ENCODE measurements at regions not wholly inside any gene's neighbourhood (a gene's known extent, or its start where the extent isn't known, plus 50 kb on each side); places are given as distances from the start of the nearest gene placed in this dataset.

DNA sequence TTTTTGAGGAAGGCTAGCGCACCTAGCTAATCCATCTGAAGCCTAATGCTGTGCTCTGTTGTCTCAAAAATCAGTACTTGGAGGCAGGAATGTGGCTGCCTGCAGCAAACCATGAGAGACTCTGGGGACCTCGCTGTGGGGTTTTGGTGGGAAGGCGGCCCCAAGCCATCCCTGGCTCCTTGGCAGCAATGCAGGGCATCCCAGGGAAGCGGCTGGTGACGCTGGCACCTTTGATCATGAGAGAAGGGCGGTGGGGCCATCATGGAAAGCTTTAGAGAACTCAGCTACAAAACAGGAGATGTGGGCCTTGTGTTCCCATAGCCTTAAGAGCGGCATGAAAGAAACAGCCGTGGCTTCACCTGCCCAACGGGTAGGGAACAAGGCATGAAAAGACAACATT lies 101.1 kb upstream of the SFSWAP start:
- DNase-seq (ENCODE audit: extremely low spot score, insufficient read length, low read depth): no peak
- no peak for FAIRE-seq

- no peak for FAIRE-seq
- no peak for DNase-seq (ENCODE audit: extremely low spot score, insufficient read length, low read depth)
Measured at GRCh38 chr12:131610181-131610580, 100.7 kb upstream of the SFSWAP start.

DNA sequence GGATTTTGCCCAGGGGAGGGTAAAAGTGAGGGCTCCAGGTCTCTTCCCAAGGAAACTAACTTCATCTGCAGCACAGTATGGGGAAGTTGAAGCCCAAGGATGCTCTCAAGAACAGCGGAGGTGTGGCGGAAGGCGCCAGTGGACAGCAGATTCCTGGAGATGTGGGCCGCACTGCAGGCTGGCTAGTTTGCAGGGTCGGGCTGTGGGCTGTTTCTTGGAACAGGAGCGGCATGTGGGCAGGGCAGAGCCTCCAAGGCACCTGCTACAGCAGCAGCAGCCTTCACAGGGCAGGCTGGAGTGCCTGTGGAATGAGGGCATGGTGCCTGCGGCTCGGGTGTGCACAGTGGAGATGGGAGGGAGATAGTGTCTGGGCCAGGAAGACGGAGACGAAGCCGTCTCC lies 100.0 kb upstream of the SFSWAP start:
- DNase-seq (ENCODE audit: extremely low spot score, insufficient read length, low read depth) (no peak), FAIRE-seq (no peak)

GRCh38 chr12:131611416-131612091 lies 99.3 kb upstream of the SFSWAP start:
- DNase-seq (ENCODE audit: extremely low spot score, insufficient read length, low read depth) (no peak), FAIRE-seq (no peak)

- no peak for FAIRE-seq
- DNase-seq (ENCODE audit: extremely low spot score, insufficient read length, low read depth): no peak
Measured at GRCh38 chr12:131612092-131612755, 98.7 kb upstream of the SFSWAP start.

- DNase-seq (ENCODE audit: extremely low spot score, insufficient read length, low read depth) (no peak), FAIRE-seq (no peak)
Measured at GRCh38 chr12:131613186-131613585, 97.7 kb upstream of the SFSWAP start.

GRCh38 chr12:131613678-131614077 lies 97.2 kb upstream of the SFSWAP start:
- FAIRE-seq (no peak), DNase-seq (ENCODE audit: extremely low spot score, insufficient read length, low read depth) (no peak)

DNA sequence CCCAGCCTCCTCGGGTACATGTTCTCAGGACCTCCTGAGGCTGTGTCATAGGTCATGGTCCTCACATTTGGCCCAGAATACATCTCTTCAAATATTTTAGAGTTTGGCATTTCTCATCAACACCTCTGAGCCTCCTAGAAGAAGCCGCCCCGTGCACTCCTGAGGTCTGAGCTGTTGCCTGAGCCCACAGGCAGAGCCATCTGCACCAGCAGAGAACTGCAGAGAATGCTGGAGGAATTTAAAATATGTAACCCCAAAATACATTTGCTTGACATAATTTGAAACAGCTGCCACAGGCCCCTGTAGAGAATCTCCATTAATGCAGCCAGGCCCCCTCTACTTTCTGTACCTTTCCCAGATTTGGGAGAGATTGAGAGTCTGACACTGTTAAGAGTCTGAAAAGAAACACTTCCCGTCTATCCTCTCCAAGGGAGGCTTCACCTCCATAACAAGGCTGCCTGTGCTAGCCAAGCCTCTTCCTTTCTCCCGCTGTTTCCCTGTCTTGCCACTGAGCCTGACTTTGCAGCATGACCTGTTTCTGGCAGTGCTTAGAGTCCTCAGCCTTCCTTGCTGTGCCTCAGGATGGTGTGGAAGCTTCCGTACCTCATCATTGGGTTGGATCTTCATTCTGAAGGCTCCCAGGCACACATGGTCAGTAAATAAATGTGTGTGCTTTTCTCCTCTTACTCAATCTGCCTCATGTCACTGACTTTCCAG lies 95.4 kb upstream of the SFSWAP start:
- DNase-seq (ENCODE audit: extremely low spot score, insufficient read length, low read depth) (no peak), FAIRE-seq (no peak)

GRCh38 chr12:131616043-131616700 lies 94.7 kb upstream of the SFSWAP start:
- FAIRE-seq: no peak
- no peak for DNase-seq (ENCODE audit: extremely low spot score, insufficient read length, low read depth)

DNA sequence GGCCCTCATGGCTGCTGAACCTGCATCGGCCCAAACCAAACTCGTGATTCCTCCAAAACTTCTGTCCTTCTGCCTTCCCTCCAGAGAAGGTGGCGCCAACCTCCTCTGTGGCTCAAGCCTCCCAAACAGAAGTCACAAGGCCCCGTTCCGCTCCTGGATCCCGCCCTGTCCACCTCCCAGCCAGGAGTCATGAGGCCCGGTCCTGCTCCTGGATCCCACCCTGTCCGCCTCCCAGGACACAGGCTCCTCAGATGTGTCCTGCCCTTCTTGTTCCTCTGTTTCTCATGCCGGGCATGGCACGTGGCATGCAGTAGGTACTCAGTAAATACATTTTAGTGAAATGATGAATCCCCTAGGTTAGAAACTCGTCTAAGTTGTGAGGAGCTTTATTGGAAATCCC lies 94.2 kb upstream of the SFSWAP start:
- DNase-seq (ENCODE audit: extremely low spot score, insufficient read length, low read depth): no peak
- no peak for FAIRE-seq

DNA sequence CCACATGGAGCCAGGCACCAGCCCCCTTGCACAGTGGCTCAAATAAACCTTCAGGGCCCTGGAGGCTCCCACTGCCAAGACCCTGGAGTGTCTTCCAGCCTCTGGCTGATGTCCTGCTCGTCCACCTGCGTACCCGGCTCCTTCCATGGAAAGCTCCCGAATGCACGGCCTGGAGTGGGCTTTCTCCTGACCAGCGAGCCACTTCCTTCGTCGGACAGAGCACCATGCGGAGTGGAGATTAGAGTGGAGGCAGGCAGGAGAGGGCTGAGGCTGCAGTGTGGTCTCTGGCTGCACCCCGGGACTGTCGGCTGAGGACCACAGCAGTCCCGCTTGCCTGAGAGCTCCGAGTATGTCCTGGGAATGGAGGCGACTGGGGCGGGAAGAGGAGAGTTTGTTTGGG lies 93.7 kb upstream of the SFSWAP start:
- DNase-seq (ENCODE audit: extremely low spot score, insufficient read length, low read depth) (no peak), FAIRE-seq (no peak)

GRCh38 chr12:131617596-131618302 lies 93.1 kb upstream of the SFSWAP start:
- DNase-seq (ENCODE audit: extremely low spot score, insufficient read length, low read depth): no peak
- no peak for FAIRE-seq

- DNase-seq (ENCODE audit: extremely low spot score, insufficient read length, low read depth): no peak
- FAIRE-seq: no peak
Measured at GRCh38 chr12:131618303-131618658, 92.6 kb upstream of the SFSWAP start.

DNA sequence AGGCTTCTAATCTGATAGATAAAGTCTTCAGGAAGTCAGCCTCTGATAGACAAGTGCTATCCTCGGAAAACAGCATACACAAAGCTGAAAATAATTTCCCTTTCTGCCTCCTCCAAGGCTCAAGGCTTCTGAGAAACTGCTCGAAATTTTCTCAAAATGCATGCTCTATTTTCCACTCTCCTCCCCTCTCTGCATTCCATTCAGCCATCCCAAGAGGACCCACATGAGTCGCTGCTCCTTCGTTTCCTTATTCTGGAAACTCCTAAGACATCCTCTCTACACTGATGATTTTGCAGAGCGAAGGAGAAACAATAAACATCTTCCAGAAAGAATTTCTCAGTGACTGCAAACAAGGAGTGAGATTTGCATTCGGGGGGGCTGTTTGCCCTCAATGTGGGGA lies 92.2 kb upstream of the SFSWAP start:
- FAIRE-seq (no peak), DNase-seq (ENCODE audit: extremely low spot score, insufficient read length, low read depth) (no peak)

DNA sequence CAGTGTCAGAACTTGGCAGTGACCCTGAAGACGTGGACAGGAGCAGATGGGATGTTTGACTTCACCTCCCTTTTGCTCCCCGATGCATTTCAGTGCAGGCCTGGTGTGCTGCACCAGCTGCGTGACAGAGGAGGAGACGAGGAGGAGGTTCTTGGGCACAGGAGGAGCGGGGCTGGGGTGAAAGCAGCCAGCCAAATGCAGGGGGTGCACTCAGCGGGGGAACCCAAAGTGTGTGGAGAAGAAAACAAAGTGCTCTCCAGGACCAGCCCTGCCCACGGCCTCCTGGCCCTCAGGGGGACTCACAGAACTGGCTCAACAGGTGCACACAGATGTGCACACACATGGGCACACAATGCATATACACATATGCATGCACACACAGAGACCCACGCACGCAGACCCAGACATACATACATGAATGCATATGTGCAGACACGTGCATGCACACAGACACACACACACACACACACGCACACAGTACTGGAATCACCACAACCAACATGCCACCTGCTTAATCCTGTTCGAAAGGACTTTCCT lies 91.7 kb upstream of the SFSWAP start:
- FAIRE-seq: no peak

GRCh38 chr12:131619736-131620506 lies 91.0 kb upstream of the SFSWAP start:
- FAIRE-seq (no peak), DNase-seq (ENCODE audit: extremely low spot score, insufficient read length, low read depth) (no peak)

More for the DNA sequence above, 91.7 kb upstream of the SFSWAP start:
- no peak for DNase-seq (ENCODE audit: extremely low spot score, insufficient read length, low read depth)

GRCh38 chr12:131620520-131620919 lies 90.4 kb upstream of the SFSWAP start:
- DNase-seq (ENCODE audit: extremely low spot score, insufficient read length, low read depth) (no peak), FAIRE-seq (no peak)

- no peak for FAIRE-seq
- no peak for DNase-seq (ENCODE audit: extremely low spot score, insufficient read length, low read depth)
Measured at GRCh38 chr12:131620946-131621681, 89.8 kb upstream of the SFSWAP start.

Measured in GM18507 (cell line).